C4-2B (cell line): ENCODE measurements at regions not wholly inside any gene's neighbourhood (a gene's known extent, or its start where the extent isn't known, plus 50 kb on each side); places are given as distances from the start of the nearest gene placed in this dataset.
"Not testable (repeated sequence)": the region's sequence is repeated elsewhere in the genome, so short reads cannot be mapped to it uniquely, and the experiment has no call there.

Experiments
- H3K27ac ChIP-seq: fragments of 450-650 bp; 2 replicates; pipeline ENCODE4 v1.5.1; 2017
- ZFX ChIP-seq: fragments of 450-650 bp; IDR thresholded peaks from 2 replicates; pipeline ENCODE4 v1.6.1; 2017
- TF ChIP-seq, protein P1 (sequence below): fragments of 450-650 bp; conservative IDR thresholded peaks from 2 replicates; pipeline ENCODE4 v1.5.1; 2017; ENCODE audit warnings: mild to moderate bottlenecking

- no peak for TF ChIP-seq ZFX
- TF ChIP-seq, protein P1, sequence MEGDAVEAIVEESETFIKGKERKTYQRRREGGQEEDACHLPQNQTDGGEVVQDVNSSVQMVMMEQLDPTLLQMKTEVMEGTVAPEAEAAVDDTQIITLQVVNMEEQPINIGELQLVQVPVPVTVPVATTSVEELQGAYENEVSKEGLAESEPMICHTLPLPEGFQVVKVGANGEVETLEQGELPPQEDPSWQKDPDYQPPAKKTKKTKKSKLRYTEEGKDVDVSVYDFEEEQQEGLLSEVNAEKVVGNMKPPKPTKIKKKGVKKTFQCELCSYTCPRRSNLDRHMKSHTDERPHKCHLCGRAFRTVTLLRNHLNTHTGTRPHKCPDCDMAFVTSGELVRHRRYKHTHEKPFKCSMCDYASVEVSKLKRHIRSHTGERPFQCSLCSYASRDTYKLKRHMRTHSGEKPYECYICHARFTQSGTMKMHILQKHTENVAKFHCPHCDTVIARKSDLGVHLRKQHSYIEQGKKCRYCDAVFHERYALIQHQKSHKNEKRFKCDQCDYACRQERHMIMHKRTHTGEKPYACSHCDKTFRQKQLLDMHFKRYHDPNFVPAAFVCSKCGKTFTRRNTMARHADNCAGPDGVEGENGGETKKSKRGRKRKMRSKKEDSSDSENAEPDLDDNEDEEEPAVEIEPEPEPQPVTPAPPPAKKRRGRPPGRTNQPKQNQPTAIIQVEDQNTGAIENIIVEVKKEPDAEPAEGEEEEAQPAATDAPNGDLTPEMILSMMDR, result no peak
- H3K27ac ChIP-seq, result no peak overlapping the region
These were observed 347.9 kb upstream of the HS6ST1 start for GRCh38 chr2:128666596-128666995.

- no peak overlapping the region for H3K27ac ChIP-seq
- no peak for TF ChIP-seq ZFX
- TF ChIP-seq, protein P1, result no peak
These were observed 348.7 kb upstream of the HS6ST1 start for GRCh38 chr2:128667391-128667790.

DNA sequence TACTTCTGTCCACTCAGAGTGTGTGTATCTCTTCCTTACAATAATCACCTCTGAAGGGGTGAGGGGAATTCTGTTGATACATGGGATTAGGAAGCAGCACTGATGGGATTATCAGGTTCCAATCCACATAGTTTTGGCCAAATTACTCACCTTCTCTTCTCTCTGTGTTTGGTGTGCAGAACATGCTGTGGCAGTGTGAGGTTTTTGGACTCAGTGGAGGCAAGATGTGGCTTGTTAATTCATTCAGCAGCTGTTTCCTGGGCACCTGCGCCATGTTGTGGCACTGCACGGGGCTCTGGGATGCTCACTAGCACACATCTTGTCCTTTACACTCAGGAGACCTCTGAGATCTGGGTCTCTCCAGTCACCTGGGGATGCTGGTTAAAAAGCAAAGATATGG, 350.3 kb upstream of the HS6ST1 start:
- TF ChIP-seq ZFX, result no peak
- TF ChIP-seq, protein P1, result no peak
- no peak overlapping the region for H3K27ac ChIP-seq

- H3K27ac ChIP-seq, result no peak overlapping the region
- no peak for TF ChIP-seq ZFX
- TF ChIP-seq, protein P1, result no peak
These were observed 351.4 kb upstream of the HS6ST1 start for GRCh38 chr2:128670066-128670465.

- not testable (repeated sequence) for H3K27ac ChIP-seq
These were observed 353.5 kb upstream of the HS6ST1 start for GRCh38 chr2:128671981-128672757.

- not testable (repeated sequence) for H3K27ac ChIP-seq
These were observed 361.0 kb upstream of the HS6ST1 start for GRCh38 chr2:128679680-128680079.

DNA sequence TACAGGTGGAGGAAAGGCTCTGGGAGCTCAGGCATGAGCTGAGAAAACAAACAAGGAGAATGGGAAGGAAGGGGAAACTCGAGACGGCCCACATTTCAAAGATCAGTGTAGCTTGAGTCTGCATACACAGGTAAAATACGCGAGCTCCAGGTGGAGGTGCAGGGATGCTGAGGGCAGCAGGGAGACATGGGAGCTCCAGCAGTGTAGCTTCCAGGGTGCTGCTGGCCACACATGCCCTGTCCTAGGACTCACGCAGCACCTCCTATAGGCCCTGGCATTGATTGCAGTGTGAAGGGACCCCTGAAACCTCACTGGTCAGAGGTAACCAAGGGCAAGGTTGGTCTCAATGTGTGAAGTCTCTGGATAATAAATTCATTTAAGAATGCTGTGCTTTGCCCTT, 362.8 kb upstream of the HS6ST1 start:
- TF ChIP-seq ZFX, result no peak
- TF ChIP-seq, protein P1, result no peak
- H3K27ac ChIP-seq, result no peak overlapping the region

DNA sequence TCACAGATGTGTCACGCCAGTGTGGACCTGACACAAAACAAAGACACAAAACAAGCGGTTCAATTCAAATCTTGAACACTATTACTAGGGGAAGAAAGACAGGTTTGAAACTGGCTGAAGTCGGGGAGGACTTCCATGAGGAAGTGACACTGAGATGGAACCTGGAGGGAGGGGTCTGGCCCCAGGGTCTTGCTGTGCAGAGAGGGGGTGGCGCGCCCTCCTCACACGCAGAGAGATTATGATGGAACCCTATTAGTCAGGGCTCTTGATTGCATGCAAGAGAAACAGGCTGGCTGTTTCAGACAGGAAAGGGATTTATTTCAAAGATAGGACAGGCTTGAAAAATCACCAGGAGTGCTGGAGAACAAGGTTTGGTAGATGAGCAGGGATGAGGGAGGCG, 363.6 kb upstream of the HS6ST1 start:
- TF ChIP-seq ZFX, result no peak
- TF ChIP-seq, protein P1, result no peak
- H3K27ac ChIP-seq, result no peak overlapping the region
